GM21717 (cell line): ENCODE measurements at regions not wholly inside any gene's neighbourhood (a gene's known extent, or its start where the extent isn't known, plus 50 kb on each side); places are given as distances from the start of the nearest gene placed in this dataset.
"Not testable (repeated sequence)": the region's sequence is repeated elsewhere in the genome, so short reads cannot be mapped to it uniquely, and the experiment has no call there.

ENCODE experiments used
- ATAC-seq: cut with Tn5 transposase; IDR thresholded peaks from one replicate; pipeline ENCODE4 v1.9.1; 2021; ENCODE audit warnings: mild to moderate bottlenecking, moderate library complexity; ENCODE audit not compliant: unreplicated experiment

DNA sequence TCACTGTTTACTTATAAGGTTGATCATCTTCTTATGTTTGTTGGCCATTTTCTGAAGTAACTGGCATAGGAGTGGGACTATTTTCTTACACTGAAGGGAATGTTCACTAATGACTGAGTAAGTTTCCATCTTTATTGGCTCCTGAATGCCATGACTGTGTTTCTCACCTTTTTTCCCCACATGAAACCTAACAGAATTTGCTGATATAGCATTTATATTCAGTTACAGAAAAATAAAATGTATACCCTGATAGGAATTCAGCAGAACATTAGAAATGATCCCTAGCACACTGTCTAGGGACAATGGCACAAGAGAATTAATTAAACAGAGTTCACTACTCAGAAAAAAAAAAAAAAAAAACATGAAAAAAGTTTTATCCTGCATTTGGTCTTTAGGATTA is 1465.1 kb upstream of the C9orf72 start:
- ATAC-seq, result no peak

DNA sequence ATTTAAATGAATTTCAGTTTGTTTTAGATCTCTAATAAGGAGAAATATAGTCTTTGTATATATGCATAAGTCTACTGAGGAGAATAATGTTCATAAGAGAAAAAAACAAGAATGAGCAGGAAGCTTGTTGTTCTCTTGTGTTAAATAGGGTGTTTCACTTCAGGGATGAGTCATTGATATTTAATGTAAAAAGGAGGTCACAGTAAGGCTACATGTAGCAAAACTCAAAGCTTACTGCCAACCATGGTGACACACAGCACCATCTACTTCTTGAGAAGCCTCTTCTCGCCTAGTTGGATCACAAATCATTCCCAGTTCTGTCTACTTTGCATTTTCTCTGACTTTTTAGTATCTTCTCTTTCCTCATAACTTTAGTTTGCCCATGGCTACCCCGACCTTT is 1466.0 kb upstream of the C9orf72 start:
- ATAC-seq, result no peak

DNA sequence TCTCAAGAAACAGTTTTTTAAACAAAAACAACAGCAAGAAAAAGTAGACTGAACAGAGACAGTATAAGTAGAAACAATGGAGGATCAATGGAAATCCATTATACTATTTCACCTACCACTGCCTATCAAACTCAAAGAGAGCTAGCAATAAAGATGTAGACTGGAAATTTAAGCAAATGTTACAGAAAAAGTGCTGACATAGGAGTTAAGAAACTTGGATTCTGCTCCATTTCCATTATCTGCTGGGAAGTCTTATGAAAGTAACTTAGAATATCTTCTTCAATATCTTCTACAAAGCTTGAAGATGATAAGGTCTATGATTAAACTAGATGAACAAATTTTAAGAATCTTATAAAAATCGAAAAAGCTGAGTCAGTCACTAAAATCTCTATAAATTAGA is 1469.8 kb upstream of the C9orf72 start:
- ATAC-seq, result no peak

- no peak for ATAC-seq
These were observed 1471.7 kb upstream of the C9orf72 start for GRCh38 chr9:29044959-29045358.

DNA sequence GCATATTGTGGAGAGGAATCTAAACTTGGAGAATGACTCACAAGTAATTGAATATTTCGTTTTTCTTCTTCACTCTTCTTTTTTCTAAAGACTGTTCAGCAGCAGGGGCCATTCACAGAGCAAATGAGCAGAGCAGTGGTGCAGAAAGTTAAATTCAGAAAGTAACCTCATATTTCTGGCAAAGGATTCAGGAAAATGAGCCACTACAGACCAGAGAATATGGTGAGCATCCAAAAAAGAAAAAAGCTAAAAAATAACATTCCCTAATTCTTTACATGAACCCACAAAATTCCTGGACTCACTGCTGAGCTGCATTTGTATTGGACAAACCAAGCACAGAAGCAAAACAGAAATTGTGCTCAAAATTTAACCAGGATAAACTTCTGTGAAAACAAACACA is 1486.8 kb upstream of the C9orf72 start:
- ATAC-seq, result no peak

DNA sequence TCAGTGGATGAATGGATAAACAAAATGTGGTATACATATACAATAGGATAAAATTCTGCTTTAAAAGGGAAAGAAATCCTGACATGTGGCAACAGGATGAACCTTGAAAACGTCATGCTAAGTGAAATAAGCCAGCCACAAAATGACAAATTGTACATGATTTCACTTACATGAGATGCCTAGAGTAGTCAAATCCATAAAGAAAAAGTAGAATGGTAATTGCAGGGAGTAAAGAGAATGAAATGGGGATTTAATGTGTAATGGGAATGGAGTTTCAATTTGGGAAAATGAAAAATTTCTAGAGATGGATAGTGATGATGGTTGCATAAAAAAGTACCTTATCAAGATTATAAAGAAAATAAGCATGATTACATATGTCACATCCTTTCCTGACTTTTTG is 1489.2 kb upstream of the C9orf72 start:
- no peak for ATAC-seq

DNA sequence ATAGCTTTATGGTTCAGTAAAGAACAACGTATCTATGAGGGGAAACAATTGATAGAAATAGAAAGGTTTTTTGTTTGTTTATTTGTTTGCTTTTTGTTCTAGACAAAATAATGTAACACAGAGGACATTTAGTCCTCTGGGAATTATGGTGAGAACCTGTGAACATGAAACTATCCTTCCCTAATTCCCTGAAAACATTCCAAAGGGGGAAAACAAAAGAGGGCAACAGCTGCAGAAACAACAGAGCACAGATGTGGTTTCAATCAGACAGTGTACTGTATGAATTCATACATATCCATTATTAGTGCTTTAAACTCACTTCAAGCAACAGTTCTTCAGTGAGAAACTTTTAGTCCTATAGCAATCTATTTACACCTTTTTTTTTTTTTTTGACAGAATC is 1489.8 kb upstream of the C9orf72 start:
- ATAC-seq, result no peak

DNA sequence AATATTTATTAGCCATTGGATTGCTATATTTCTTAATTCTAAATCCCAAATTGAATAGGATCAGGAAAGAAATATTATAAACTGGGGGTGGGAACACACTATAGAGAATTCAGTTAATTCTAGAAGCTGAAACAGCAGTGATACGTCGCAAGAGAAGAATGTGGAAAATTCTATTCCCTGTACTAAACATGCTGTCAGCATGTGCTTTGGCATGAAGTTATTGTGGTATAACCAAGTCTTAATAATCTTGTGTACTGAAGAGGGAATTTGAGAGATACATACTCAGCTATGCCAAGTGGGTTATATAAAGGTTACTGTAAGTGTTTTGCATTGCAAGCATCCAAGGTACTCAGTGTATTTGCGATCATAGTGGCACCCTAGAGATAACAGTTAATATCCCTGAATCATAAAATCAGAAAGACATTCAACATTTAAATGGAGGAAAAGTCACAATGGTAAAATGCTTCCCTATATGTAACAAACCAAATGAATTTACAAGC is 1492.9 kb upstream of the C9orf72 start:
- ATAC-seq, result no peak

- ATAC-seq, result no peak
These were observed 1495.2 kb upstream of the C9orf72 start for GRCh38 chr9:29068461-29068860.

GRCh38 chr9:29069376-29069775 is 1496.1 kb upstream of the C9orf72 start:
- no peak for ATAC-seq

DNA sequence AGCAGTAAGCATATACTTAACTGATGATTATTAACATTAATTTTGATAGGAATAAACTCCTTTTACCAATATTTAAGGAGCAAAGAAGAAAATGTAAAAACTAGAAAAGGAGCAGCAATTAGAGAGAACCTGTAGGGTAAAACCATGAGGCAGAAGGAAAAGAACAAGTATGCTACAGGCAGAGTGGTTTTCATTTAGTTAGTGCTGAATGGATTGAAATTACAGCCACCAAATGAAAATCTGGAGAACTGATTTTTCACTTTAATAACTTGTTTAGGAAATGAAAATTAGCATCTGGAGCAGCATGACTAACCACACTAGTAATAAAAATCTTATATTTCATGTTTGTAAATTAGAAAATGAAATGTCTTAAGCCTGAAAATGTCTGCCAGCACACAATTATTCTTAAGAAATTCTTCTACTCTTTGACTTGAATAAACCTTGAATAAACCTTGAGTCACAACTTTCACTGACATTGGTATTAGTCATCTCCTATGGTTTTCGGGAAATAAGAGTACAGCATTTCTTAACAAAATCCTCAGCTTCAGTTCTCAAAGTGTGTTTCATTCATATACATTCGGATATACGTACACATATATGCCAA is 1504.9 kb upstream of the C9orf72 start:
- no peak for ATAC-seq

DNA sequence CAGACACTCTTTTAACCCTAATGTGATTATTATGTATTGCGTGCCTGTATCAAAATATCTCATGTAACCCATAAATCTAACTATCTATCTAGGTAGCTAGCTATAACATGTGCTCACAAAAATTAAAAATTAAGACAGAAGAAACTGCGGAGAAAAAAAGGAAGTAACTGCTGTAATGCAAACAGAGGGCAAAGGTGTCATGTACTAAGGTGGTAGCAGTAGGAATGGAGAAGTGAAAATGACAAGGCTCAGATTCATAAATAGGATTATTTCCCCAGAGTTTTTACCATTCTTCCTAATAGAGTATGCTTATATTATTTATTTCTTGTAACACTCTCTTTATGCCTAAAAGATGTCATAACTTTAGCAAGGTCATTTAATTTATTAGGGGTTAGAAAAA is 1527.5 kb upstream of the C9orf72 start:
- no peak for ATAC-seq

DNA sequence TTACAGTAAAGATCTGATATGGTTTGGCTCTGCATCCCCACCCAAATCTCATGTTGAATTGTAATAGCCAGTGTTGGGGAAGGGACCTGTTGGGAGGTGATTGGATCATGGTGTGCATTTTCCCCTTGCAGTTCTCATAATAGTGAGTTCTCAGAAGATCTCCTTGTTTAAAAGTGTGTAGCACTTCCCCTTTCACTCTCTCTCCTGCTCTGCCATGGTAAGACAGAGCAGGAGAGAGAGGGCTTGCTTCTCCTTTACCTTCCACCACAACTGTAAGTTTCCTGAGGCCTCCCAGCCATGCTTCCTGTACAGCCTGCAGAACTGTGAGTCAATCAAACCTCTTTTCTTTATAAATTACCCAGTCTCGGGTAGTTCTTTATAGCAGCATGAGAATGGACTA is 1530.9 kb upstream of the C9orf72 start:
- ATAC-seq, result not testable (repeated sequence)

DNA sequence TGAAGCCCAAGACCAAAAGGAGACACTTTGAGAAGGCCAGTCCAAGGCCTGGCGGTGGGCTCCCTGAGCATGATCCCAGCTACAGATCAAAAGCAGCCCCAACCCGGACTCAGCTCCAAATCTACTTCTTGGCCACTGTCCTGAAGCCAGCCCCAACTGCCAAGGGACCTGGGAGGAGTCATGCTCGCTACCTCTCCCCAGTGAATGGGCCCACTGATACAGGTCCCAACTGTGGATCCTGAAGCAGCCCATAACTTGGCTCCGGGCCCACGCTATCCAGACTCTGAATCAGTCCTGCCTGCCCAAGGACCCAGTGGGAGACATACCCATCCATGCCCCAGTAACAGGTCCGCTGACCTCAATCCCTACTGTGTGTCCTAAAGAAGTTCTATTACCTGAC is 1545.3 kb upstream of the C9orf72 start:
- ATAC-seq, result no peak

GRCh38 chr9:29126783-29127182 is 1553.5 kb upstream of the C9orf72 start:
- no peak for ATAC-seq

GRCh38 chr9:29129763-29130162 is 1556.5 kb upstream of the C9orf72 start:
- ATAC-seq, result no peak

DNA sequence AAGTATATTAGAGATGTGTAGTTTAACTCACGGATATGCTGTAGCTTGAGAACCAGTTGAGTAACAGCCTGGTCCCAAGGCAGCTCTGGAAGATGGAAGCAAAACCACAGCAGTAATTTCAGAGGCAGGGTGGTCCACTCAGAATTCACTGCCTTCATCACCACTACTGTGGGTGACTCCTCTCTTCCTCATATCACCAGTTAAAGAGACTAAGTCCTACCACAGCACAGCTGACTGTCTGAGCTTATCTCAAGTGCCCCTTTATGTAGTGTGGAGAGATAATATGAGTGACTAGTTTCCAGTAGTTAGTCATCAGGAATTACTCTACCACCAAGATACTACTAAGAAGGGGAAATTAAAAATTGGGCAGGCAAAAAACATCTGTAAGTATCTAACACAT is 1571.2 kb upstream of the C9orf72 start:
- no peak for ATAC-seq

GRCh38 chr9:29150606-29151005 is 1577.3 kb upstream of the C9orf72 start:
- ATAC-seq, result no peak

DNA sequence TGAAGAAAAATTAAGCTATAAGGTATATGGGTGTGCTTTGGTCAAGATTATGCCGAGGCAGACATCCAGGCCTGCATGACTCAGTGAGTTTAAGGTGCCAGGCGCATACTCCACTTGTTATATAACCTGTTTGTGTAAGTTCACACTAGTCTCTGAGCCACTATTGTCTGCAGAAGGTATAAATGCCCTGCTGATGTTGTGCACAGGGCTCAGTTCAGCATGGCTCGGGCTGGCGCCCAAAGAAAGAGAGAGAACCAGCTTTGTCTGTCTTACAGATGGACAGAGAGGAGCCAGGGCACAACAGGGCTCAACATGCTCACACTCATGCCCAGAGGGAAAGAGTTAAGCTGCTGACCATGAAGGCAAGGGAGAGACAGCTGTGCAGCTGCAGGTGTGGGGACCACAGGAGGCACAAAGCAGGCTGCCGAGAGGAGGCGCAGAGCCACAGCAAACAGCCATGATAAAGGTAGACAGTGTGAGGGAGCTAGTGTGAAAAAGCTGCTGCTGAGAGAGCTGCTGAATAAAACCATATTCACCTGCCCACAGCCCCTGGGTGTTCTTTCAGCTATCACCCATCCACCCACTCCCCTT is 1587.6 kb upstream of the C9orf72 start:
- no peak for ATAC-seq

DNA sequence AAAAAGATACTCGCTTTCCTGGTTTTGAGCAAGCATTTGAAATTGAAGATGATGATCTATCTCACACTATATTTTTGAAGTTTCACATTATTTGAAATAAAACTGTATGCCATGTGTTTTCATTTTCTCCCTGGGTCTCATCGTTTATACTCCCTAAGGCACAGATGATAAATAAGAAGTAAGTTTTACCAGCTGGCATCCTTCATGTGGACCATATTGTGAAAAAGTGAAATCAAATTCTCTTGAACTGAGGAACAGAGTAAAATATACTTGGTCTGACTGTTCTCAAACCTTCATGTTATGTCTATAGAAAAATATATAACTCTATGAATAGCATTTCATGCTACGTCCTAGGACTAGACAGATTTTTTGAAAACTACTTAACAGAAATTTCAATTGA is 1600.9 kb upstream of the C9orf72 start:
- no peak for ATAC-seq

- no peak for ATAC-seq
These were observed 1603.0 kb upstream of the C9orf72 start for GRCh38 chr9:29176231-29176630.

DNA sequence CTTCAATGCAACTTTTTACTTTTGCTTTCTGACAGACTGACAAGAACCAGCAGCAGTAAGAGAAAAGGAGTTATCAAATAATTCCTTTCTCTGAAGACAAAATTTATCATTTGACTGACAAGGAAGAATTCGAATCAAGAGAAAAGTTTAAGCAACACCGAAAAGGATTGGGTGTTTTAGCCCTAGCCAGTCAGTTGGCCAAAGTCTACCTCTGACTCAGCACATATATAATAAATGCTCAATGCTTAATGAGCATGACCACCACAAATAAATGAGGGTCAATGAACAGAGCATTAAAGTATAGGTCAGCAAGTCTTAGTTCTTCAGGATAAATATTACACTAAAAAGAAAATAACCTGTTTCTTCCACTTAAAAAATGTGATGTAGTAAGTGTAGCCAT is 1603.5 kb upstream of the C9orf72 start:
- ATAC-seq, result no peak

DNA sequence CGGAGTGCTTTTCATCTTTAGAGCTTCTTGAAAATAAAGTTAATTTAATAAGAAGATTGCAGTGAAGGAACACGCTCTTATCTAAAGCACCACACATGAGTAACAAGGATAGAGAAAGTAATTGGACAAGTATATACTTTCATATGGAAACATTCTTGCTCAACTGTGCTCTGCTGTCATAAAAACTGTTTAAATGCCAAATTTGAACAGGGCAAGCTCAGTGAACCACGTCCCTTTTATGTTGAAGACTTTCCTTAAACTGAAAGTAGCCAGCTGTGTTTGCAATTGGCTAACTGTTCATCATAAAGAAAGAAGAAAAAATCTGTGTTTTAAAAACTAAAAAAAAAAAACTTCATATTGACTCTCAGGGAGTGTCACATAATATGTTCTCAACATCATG is 1610.7 kb upstream of the C9orf72 start:
- ATAC-seq, result no peak
